Prostate gland (tissue), 2 donors: ENCODE measurements at regions not wholly inside any gene's neighbourhood (a gene's known extent, or its start where the extent isn't known, plus 50 kb on each side); places are given as distances from the start of the nearest gene placed in this dataset.

Experiments
- POLR2A ChIP-seq: fragments of 450-650 bp; IDR thresholded peaks from one replicate; pipeline ENCODE4 v1.6.1; 2016; ENCODE audit warnings: antibody characterized with exemption, mild to moderate bottlenecking
- POLR2AphosphoS5 ChIP-seq: sonication (generic); formaldehyde crosslinking; IDR thresholded peaks from one replicate; pipeline ENCODE4 v1.6.1; 2017; ENCODE audit warnings: antibody characterized with exemption
- TF ChIP-seq, protein P1 (sequence below), 4 experiments: fragments of 200-600 bp in 2 of 4; fragments of 450-650 bp in 2 of 4; sonication (generic) in 2 of 4; IDR thresholded peaks; 1 replicate in 3 of 4; 2 replicates in 1 of 4; pipeline ENCODE4 v1.5.1; 2016 to 2019; ENCODE audit warnings: antibody characterized with exemption in 4 of 4, mild to moderate bottlenecking in 2 of 4, moderate library complexity in 2 of 4

DNA sequence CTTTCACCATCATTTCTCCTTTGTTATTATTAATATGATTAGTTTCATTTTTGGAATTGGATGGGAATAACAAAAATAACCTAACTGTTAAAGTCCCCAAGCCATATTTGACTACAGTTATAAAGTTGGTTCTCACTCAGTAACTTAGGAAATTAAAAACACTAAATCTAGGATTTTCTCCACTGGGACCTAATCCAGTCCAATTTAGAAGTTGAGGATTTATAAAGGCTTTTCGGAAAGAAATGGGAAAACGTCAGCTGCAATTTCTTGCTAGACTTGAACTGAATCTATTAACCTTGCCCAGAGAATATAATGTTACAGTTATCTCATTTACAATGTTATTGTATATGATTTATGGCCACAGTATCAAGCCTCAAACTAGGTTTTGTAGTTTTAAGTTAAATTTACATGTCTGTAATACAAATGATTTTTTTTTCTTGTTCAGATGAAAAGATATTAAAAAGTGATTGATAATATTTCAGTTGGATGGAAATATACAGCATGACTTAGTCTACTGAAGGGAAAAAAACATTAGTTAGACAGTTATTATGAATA is 524.3 kb upstream of the GRAMD2B start:
- TF ChIP-seq, protein P1, sequence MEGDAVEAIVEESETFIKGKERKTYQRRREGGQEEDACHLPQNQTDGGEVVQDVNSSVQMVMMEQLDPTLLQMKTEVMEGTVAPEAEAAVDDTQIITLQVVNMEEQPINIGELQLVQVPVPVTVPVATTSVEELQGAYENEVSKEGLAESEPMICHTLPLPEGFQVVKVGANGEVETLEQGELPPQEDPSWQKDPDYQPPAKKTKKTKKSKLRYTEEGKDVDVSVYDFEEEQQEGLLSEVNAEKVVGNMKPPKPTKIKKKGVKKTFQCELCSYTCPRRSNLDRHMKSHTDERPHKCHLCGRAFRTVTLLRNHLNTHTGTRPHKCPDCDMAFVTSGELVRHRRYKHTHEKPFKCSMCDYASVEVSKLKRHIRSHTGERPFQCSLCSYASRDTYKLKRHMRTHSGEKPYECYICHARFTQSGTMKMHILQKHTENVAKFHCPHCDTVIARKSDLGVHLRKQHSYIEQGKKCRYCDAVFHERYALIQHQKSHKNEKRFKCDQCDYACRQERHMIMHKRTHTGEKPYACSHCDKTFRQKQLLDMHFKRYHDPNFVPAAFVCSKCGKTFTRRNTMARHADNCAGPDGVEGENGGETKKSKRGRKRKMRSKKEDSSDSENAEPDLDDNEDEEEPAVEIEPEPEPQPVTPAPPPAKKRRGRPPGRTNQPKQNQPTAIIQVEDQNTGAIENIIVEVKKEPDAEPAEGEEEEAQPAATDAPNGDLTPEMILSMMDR (IDR thresholded peaks at IDR 0.05), result no peak
- TF ChIP-seq POLR2AphosphoS5, result no peak
- TF ChIP-seq POLR2A, result no peak
